ENCODE measurements at regions not wholly inside any gene's neighbourhood (a gene's known extent, or its start where the extent isn't known, plus 50 kb on each side); places are given as distances from the start of the nearest gene placed in this dataset.

GRCh38 chr3:95586754-95587153 is 1227.6 kb upstream of the EPHA6 start:
- TF ChIP-seq GATA2 (IDR thresholded peaks at IDR 0.05; ENCODE audit: low read depth, low read length) (no peak), GATA3 (IDR thresholded peaks at IDR 0.05; ENCODE audit: low read depth, low read length) (no peak)
